HG02884 (cell line): ENCODE measurements at regions not wholly inside any gene's neighbourhood (a gene's known extent, or its start where the extent isn't known, plus 50 kb on each side); places are given as distances from the start of the nearest gene placed in this dataset.
"Not testable (repeated sequence)": the region's sequence is repeated elsewhere in the genome, so short reads cannot be mapped to it uniquely, and the experiment has no call there.

Source experiments
- ATAC-seq: cut with Tn5 transposase; IDR thresholded peaks from one replicate; pipeline ENCODE4 v1.9.1; 2021; ENCODE audit warnings: mild to moderate bottlenecking, moderate library complexity; ENCODE audit not compliant: unreplicated experiment

DNA sequence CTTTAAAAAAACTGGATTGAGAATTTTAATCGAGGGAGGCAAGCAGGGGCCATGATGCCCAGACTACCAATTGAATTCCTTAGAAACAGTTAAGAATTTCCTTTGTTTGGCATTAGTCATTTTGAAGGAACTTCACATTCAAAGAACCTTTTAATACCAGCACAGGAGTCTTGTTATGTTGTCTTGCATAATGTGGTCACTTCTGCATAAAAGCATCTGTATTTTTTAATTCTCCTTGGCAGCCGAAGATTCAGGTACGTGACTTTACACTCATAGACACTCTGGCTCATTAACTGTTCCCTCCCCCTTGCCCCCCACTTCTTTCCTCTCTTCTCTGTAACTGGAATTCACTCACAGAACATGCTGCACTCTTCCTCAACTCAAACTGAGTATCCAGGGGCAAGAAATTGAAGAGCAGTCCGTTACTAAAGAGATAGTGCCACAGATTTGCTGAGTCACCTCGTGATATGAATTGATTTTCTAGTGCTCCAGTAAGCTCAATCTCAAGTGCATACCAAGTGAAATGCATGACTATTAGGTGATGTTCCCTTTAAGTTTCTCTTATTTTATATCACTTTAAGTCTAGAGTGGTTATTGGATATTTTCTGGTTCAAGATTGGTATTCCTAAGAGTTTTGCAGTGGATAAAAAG lies 572.2 kb upstream of the SOX9 start:
- ATAC-seq = no peak

DNA sequence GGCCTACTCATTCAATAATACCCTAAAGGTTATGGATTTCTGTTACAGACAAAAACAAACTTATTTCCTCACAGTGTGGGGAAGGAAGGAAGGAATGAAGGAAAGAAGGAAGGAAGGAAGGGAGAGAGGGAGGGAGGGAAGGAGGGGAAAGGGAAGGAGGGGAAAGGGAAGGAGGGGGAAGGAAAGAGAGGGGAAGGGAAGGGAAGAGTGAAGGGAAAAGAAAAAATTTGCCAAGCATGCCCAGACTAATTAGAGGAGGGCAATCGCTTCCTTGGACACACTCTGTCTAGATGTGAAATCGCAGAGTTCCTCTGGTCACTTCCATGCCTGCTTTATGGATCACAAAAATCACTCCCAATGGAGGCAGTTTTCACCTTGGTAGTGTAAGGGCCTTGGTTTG lies 570.1 kb upstream of the SOX9 start:
- no peak for ATAC-seq

DNA sequence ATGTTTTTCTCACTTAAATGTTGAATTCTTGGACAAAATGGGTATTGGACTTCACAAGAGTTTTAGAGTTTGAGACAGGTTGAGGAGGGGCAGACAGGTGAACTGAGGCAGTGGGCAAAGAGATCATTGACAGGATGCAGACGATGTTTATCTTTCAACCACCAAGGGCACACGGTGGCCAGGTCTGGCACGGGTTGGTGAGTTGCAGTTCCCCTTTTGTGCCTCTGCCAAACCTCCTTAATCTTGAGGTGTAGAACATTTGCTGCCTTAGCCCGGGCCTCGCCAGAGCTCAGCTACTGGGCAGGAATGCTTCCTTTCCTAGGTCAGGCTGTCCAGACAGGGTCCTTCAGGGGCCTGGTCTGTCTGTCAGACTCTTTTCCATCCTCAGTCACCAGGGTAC lies 567.4 kb upstream of the SOX9 start:
- no peak for ATAC-seq

DNA sequence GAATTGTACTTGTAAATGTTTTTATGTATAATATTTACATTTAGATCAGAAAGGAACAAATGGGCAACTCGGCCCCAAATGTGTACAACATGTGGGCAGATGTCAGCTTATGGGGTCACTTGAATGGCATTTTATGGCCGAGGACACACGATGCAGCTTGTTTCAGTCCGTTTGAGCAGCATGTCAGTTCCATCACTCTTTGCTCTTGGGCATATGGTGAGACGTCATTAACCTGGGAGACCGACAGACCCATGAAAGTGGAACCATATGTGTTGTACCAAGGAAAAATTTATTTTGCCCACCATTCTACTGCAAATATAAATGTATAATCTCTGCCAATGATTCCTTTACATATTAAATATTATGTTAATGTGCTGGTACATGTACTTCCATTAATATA lies 561.9 kb upstream of the SOX9 start:
- ATAC-seq = no peak

DNA sequence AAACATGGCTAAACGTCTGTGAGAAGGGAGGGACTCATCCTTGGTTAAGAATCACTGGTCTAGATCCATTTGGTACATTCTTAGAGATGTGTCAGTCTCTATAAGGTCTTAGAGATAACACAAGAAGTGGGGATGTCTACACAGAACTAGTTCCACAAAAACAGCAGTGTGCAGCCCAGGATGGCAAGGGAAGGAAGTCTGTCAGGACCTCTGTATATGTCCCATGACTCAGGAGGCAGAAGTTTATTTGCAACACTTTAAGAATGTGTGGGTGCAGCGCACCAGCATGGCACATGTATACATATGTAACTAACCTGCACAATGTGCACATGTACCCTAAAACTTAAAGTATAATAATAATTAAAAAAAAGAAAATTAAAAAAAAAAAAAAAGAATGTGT lies 548.5 kb upstream of the SOX9 start:
- ATAC-seq = no peak

DNA sequence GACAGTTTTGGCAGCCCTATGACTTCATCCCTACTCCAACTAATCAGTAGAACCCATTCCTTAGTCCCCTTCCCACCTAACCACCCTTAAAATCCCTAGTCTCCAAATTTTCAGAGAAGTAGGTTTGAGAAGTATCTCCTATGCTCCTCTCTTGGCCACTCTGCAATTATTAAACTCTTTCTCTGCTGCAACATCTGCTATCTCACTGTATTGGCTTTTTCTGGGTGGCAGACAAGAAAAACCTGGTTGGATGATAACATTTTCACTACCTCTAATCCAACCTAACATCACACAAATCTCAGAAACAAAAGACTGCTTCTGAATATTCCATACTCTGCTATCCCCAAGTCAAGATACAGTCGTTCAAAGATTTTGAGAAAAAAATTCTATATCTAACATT lies 542.4 kb upstream of the SOX9 start:
- ATAC-seq = no peak

DNA sequence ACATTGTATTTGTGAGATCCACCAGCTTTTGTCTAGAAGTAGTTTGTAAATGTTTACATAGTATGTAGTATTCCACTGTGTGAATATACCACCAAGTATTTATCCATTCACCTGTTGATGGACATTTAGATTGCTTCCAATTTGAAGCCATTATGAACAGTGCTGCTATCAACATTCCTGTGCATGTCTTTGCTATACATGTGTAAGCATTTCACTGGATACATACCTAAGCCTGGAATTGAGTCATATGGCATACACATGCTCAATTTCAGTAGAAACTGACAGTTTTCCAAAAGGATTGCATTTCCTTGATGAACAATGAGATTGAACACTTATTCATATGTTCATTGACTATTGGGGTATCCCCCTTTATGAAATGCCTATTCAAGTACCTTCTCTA lies 540.6 kb upstream of the SOX9 start:
- ATAC-seq = no peak

DNA sequence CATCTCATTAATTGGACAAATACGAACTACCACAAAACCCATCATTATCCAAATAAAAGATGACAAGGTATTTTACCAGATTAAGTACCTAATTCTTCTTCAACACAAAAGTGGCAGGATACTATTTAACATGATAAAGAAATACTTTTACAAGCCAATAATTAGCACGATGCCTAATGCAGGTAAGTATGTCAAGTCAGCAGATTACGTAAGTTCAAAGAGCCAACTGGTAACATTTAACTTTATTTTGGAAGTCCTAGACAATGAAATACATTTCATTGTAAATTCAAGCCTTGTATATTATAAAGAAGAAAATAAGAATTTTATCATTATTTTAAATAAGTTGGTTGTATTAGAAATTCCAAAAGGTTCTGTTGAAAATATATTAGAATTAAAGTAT lies 535.3 kb upstream of the SOX9 start:
- no peak for ATAC-seq

DNA sequence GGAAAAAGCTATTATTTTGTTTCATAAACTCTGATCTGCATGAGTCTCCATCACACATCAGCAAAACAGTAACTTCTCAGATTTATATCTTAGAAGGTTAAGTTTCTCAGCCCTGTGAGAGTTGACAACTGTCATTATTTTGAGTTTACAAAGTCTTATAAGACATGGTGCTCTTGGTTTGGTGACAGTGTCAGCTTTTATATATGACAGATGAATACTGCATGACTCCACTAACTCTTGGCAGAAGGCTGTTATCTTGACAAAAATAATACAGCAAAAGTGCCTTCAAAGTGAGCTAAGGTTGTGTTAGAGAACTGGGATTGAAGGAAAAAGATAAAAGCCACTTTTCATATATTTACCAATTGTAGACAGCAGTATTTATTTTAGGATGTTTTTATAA lies 528.4 kb upstream of the SOX9 start:
- ATAC-seq = no peak

DNA sequence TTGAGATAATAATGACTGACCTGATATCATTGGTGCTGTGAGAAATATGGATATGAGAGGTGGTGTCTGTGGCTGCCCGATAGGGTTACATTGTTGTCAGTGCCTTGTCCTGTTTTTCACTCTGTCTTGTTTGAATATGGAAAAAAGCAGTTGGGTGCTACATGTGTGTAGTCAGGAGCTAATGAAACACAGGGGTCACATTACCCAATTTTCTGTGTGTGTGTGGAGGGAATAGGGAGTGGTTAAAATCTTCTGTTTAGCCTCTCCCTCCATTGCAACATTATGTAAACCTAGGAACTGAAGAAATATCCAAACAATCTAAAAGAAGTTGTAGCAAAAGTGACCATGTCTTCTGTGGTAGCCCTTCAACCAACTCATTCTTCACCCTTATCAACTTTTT lies 527.7 kb upstream of the SOX9 start:
- no peak for ATAC-seq

DNA sequence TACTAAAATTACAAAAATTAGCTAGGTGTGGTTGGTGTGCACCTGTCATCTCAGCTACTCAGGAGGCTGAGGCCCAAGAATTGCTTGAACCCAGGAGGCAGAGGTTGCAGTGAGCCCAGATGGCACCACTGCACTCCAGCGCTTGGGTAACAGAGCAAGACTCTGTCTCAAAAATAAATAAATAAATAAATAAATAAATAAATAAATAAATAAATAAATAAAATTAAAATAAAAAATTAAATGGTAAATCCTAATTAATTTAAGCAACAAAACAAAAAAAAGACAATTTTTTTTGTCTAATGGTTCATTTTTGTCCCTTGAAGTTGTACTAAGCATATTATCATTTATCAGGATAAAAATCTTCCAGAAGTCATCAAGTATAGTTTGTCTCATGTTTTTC lies 521.2 kb upstream of the SOX9 start:
- ATAC-seq = not testable (repeated sequence)

DNA sequence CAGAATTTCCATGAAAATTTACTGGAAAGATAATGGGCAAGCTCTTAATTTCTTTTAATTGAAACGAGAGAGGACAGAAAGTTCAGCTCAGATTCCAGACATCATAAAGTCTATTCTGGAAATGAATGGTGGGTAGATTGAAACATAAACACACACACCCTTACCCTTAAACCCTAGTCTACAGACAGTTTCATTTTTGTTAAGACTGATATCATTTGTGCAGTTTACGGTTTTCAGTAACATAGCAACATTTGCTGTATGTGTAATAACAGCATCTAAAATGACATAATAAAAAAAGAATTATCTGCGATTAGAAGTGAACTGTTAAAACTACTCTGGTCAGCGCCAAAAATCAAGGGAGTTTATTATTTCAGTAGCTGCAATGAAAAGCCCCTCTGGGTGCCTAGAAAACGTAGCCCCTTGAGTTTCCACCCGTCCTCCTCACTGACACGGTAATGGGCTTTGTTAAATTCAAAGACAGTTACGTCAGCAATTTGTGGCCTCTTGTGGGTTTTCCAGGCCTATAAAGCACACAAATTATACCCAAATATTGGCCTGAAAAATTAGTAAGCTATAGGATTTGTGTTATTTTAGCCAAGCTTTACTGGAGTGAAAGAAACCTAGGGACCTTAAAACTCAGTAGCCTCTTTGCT lies 520.6 kb upstream of the SOX9 start:
- ATAC-seq = no peak

DNA sequence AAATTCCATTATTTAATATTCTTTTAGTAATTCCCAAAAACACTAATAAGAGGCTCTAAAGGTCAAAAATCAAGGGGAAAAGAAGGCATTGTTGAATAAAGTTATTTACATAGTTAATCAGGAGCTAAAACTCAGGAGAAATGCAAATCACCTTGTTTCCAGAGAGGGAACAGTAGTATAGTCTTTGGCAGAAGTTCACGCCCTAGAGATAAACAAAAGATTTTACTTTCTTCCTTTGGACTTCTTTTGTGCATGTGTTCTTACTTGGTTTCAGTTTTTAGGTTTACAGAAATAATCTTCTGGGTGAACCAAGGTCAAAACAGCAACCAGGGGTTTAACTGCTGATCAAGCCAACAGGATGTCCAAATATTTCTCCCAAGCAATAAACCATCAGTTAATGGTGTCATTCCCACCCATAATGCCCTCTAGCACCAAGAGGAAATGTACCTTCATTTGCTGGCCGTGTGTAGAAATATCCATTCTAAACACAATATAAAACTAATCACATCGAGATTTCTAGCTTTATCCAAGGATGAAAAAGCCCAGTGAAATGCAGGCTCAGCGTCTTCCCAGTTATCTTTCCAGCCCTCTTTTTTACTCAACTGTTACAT lies 518.8 kb upstream of the SOX9 start:
- ATAC-seq = no peak

DNA sequence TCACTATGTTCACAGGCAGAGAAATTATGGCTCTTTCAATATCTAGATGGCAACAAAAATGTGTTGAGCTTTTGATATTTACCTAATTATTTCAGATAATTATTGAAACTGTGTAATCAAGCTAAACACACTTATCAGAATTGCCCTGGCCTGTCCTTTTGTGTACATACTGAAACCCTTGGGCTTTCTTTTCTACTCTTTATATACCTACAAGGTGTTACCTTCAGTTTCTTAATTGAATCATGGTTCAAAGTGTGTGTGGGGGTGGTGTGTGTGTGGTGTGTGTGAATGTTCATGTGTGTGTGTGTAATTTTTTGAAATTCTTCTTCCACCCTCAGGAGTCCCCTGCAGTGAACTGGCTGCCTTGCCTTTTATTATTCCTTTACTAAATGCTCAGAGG lies 506.8 kb upstream of the SOX9 start:
- ATAC-seq = no peak

DNA sequence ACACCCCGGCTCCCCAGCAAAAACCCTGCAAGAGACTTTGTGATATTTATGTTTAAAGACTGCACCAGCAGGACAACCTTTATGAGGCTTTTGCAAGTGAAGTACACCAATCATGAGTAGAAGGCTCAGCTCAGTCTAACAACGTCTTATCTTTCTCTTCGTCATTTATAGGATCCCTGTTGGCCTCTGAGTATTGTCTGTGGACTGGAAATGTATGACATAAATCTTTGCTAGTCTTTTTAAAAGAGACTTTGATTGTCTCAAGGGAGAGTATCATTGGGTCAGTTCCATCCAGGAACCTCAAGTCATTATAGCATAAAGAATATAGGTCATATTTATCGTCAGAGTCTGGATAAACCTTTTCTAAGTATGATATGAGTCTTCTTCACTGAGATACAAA lies 505.0 kb upstream of the SOX9 start:
- ATAC-seq = no peak

DNA sequence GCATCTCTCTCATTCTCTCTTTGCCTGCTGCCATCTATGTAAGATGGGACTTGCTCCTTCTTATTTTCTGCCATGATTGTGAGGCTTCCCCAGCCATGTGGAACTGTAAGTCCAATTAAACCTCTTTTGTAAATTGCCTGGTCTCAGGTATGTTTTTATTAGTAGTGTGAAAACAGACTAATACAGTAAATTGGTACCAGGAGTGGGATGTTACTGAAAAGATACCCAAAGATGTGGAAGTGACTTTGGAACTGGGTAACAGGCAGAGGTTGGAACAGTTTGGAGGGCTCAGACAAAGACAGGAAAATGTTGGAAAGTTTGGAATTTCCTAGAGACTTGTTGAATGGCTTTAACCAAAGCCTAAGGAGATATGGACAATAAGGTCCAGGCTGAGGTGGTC lies 503.1 kb upstream of the SOX9 start:
- not testable (repeated sequence) for ATAC-seq

DNA sequence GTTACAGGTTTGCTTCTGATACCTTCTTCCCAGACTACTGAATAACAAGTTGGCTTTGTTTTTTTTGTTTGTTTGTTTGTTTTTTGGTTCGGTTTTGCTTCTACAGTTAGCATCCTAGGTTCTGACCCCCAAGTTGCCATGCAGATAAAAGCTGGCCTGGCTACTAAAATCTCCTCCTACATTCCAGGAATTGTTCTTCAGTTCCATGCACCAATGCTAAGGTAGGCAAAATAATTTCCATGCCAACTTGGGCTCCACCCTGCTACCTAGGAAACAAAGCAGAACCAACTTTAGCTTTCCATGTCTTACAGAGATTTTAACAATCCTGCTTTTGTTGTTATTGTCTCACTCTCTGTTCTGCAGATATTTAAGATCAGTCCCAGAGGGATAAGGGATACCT lies 495.5 kb upstream of the SOX9 start:
- ATAC-seq = no peak

DNA sequence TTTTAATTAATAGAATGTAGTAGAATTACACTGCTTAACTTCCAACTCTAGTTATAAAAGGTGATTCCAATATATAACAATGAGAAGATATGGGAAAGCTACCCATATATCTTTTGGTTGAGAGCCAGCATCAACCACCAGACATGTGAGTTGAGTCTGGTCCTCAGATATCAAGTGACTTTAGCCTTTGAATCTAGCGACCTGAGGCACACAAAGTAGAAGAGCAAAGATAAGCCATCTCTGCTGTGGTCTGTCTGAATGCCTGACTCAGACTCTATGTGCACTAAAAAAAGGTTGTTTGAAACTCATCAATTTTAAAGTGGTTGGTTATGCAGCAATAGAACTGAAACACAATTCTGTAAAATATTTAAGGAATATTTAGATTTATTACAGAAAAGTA lies 492.5 kb upstream of the SOX9 start:
- ATAC-seq = no peak

DNA sequence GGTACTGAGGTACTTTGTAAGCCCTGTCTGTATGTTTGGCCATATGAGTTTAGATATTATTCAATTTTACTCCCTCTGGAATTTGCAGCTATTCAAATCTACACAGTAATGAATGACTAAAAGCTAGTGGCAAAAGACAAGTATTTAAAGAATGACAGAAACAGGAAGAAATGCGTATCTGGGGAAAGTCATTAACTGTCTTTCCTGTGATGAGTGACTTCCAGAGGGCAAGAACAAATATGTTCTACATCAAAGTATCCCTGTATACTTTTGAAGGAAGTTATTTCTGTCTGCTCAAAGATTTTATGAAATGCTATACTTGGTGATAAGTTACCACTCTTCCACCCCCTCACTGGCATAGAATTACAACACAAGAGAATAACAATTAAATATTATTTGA lies 489.3 kb upstream of the SOX9 start:
- no peak for ATAC-seq

DNA sequence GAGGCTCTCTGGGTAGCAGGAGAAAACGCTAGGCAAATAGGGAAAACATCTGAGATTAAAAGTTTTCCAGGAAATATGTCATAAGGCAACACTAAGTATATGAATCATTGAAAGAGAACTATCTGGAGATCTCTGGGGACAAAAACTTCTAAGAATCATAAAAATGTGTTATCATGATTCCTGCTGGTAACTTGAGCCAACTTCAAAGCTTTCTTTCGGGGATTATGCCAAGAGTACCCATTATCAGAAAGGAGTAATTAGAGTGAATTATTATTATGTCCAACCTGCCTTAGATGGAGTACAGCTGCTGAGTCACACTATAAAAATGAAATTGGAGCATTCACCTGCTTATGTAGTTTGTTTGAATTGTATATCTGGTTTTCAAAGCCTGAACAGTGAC lies 488.5 kb upstream of the SOX9 start:
- ATAC-seq = no peak

DNA sequence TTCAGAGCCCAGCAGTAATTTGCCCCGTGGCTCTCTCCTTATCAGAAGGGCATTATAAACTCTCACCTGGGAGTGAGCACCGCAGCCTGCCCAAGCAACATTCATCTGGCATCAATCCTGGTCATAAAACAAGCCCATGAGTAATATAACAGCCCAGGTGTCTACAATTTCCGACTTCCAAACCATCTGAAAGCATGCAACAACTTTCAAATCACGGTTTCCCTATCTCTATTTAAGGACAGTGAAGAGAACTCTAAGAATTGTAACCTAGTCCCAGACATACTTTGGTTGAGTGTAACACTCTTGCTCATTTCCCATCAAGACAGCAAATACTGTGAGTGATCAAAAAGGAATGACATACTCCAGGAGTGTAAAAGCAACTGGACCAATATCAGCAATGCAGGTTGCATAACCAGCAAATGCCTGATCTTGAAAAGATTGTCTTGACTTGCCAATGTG lies 487.4 kb upstream of the SOX9 start:
- no peak for ATAC-seq

DNA sequence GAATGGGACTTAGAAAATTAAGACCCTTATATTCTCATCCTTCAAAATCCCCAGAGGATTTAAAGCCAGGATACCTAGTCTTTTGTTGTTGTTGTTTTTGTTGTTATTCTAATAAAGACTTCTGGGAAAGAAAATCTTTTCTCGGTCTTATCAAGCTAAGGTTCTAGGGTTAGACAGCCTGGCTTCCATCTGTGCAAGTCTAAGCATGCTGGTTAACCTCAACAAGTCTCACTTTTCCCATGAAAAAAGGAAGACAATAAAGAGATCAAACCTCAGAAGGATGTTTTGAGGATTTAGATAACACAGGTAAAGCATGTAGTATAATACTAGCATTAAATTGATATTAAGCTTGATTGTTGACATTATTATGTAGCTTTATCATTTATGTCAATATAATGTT lies 486.4 kb upstream of the SOX9 start:
- no peak for ATAC-seq

DNA sequence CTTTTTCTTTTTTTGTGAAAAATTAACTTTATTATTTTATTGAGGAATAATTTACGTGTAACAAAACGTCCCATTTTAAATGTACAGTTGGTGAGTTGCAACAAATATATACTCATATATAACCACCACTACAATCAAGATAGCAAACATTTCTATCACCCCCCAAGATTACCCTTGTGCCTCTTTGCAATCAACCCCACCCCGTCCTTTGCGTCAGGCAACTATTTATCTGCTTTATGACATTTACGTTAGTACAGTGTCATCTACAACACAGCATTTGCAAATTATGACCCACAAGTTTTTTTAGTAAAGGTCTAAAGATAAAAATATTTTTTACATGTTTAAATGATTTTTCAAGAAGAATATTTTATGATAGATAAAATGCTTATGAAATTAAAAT lies 485.6 kb upstream of the SOX9 start:
- ATAC-seq = no peak
